ENCODE measurements at regions not wholly inside any gene's neighbourhood (a gene's known extent, or its start where the extent isn't known, plus 50 kb on each side); places are given as distances from the start of the nearest gene placed in this dataset.
"Not testable (repeated sequence)": the region's sequence is repeated elsewhere in the genome, so short reads cannot be mapped to it uniquely, and the experiment has no call there.

DNA sequence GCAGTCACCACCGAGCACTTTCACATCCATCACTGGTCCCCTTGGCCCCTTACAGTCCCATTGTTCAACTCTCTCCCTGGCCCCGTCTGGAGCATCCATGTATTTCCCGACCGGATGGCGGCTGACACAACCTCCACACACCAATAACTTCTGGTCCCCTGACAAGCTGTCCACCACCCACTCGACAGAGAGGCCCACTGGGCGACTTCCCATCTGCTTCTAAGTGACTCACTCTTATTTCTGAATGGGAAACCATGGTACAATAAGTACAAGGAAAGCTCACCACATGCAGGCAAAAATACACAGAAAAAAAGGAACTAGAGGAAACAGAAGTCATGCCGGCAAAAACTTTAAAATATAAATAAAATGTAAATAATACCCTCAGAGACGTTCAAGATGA, 82.9 kb upstream of the RAB12 start:
- no peaks in the 10 kb centered on the region for H3K4me1 ChIP-seq (ENCODE audit: insufficient read depth)
- TF ChIP-seq, protein P1, sequence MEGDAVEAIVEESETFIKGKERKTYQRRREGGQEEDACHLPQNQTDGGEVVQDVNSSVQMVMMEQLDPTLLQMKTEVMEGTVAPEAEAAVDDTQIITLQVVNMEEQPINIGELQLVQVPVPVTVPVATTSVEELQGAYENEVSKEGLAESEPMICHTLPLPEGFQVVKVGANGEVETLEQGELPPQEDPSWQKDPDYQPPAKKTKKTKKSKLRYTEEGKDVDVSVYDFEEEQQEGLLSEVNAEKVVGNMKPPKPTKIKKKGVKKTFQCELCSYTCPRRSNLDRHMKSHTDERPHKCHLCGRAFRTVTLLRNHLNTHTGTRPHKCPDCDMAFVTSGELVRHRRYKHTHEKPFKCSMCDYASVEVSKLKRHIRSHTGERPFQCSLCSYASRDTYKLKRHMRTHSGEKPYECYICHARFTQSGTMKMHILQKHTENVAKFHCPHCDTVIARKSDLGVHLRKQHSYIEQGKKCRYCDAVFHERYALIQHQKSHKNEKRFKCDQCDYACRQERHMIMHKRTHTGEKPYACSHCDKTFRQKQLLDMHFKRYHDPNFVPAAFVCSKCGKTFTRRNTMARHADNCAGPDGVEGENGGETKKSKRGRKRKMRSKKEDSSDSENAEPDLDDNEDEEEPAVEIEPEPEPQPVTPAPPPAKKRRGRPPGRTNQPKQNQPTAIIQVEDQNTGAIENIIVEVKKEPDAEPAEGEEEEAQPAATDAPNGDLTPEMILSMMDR (IDR thresholded peaks at IDR 0.05), result no peak
- no peak for TF ChIP-seq POLR2A (IDR thresholded peaks at IDR 0.05)
- TF ChIP-seq EP300 (IDR thresholded peaks at IDR 0.05), result no peak
- WGBS, 3 donors, result 59 to 77% (median 62%) methylated on average over 9 of the region's 9 CpGs
- intact Hi-C loops (cut with DNase I), result no loop called here
- H3K9me3 ChIP-seq, result no peaks in the 10 kb centered on the region
- H3K27ac ChIP-seq, result no peak overlapping the region
- DNase-seq, result no peak
- H3K36me3 ChIP-seq, result no peaks in the 10 kb centered on the region
- H3K27me3 ChIP-seq, result no peaks in the 10 kb centered on the region
- H3K4me3 ChIP-seq, result no peak overlapping the region

DNA sequence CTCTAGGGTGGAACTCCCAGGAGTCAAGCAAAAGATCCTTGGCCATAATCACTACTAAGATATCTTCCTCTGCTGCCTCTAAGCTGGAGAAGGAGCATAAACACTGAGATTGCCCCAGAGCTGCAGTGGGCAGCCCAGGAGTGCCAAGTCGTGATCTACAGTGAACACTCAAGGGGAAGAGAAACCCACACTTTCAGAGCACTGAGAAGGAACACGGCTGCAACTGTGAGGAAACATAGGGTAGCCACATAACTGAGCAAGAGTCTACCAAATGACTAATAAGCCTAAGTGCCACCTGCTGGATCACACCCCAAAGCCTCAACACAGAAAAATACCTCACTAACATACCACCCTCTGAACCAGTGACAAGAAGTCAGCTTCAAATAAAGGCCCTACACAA, 79.6 kb upstream of the RAB12 start:
- no peaks in the 10 kb centered on the region for H3K9me3 ChIP-seq
- no peak overlapping the region for H3K4me3 ChIP-seq
- no peaks in the 10 kb centered on the region for H3K27me3 ChIP-seq
- no peaks in the 10 kb centered on the region for H3K36me3 ChIP-seq
- TF ChIP-seq EP300 (IDR thresholded peaks at IDR 0.05), result no peak
- TF ChIP-seq, protein P1 (IDR thresholded peaks at IDR 0.05), result no peak
- no peak for TF ChIP-seq POLR2A (IDR thresholded peaks at IDR 0.05)
- H3K4me1 ChIP-seq (ENCODE audit: insufficient read depth), result no peaks in the 10 kb centered on the region
- intact Hi-C loops (cut with DNase I), result no loop called here
- 83 to 91% (median 90%) methylated on average over 2 of the region's 2 CpGs for WGBS, 3 donors
- no peak for DNase-seq
- H3K27ac ChIP-seq, result no peak overlapping the region

DNA sequence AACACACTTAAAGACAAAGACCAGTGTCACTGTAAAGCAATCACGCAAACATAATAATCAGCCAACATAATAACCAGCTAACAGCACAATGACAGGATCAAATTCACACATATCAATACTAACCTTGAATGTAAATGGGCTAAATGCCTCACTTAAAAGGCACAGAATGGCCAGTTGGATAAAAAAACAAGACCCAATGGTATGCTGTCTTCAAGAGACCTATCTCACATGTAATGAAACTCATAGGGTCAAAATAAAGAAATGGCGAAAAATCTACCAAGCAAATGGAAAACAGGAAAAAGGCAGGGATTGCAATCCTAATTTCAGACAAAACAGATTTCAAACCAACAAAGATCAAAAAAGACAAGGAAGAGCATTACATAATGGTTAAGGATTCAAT, 78.2 kb upstream of the RAB12 start:
- intact Hi-C loops (cut with DNase I); H3K27ac ChIP-seq: not testable (repeated sequence)
- WGBS, 3 donors, result 87 to 95% (median 92%) methylated on average over 2 of the region's 2 CpGs

DNA sequence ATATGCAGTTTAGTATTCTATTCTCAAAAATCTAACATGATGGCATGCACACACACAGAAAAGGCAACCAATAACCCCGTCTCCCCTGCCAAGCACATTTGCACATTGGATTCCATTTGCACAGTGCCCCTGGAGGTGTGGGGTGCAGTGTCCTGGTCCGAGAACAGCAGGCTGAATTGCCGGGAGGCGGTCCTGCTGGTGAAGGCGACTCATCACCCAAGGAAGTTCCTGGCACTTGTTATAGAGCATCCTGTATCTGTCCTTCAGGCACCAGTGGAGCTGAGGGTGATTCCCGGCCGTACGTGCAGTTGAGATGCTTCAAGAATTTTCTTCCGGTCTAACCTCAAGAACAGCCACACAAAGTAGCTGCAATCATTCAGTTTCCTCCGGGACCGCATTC, 73.0 kb upstream of the RAB12 start:
- DNase-seq, result no peak
- Histone ChIP-seq H3K27me3 (no peaks in the 10 kb centered on the region), H3K9me3 (no peaks in the 10 kb centered on the region), H3K4me3 (no peak overlapping the region), H3K27ac (no peak overlapping the region), H3K4me1 (ENCODE audit: insufficient read depth) (no peaks in the 10 kb centered on the region), H3K36me3 (no peaks in the 10 kb centered on the region)
- 54 to 61% (median 57%) methylated on average over 11 of the region's 11 CpGs for WGBS, 3 donors
- TF ChIP-seq, protein P1 (IDR thresholded peaks at IDR 0.05), result no peak
- TF ChIP-seq POLR2A (IDR thresholded peaks at IDR 0.05) (no peak), EP300 (IDR thresholded peaks at IDR 0.05) (no peak)
- intact Hi-C loops (cut with DNase I), result no loop called here

More for the DNA sequence above, 78.2 kb upstream of the RAB12 start:
- H3K4me3 ChIP-seq; H3K27me3 ChIP-seq; DNase-seq; H3K4me1 ChIP-seq (ENCODE audit: insufficient read depth); H3K36me3 ChIP-seq; H3K9me3 ChIP-seq: not testable (repeated sequence)

DNA sequence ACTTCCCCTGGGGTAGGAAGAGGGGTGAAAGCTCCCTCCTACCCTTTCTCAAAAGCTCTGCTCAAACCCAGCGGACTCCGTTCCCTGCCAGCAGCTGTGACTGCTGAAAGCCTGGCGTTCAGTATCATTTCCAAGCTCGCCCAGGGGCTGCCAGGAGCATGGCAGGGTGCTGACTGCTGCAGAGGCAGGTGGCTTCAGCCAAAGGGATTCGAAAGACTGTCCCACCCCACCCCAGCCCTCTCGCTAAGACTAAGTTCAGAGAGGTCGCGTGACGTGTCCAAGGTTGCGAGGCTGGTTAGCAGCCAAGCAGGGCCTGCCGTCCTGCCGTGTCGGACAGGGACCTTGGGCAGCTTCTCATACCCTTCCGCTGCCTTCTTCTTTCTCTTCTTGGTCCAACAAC, 72.3 kb upstream of the RAB12 start:
- Histone ChIP-seq H3K4me3 (no peak overlapping the region), H3K36me3 (no peaks in the 10 kb centered on the region), H3K4me1 (ENCODE audit: insufficient read depth) (no peaks in the 10 kb centered on the region), H3K9me3 (no peaks in the 10 kb centered on the region), H3K27me3 (no peaks in the 10 kb centered on the region), H3K27ac (no peak overlapping the region)
- WGBS, 3 donors, result 76 to 84% (median 81%) methylated on average over 14 of the region's 14 CpGs
- TF ChIP-seq EP300 (IDR thresholded peaks at IDR 0.05) (no peak), POLR2A (IDR thresholded peaks at IDR 0.05) (no peak)
- TF ChIP-seq, protein P1 (IDR thresholded peaks at IDR 0.05), result no peak
- intact Hi-C loops (cut with DNase I), result no loop called here
- DNase-seq, result no peak
